Mesothelial cell of epicardium (in vitro differentiated cells): ENCODE measurements at regions not wholly inside any gene's neighbourhood (a gene's known extent, or its start where the extent isn't known, plus 50 kb on each side); places are given as distances from the start of the nearest gene placed in this dataset.

Experiments used
- DNase-seq, 2 experiments: peaks; one replicate each; pipeline ENCODE4 v3.0.0; 2021; ENCODE audit warnings: low spot score in 2 of 2; ENCODE audit not compliant: unreplicated experiment in 2 of 2
- H3K27ac Mint-ChIP-seq: 2 replicates; pipeline ENCODE4 v1.8.0; 2021; ENCODE audit warnings: mixed read lengths
- H3K27me3 Mint-ChIP-seq: 2 replicates; pipeline ENCODE4 v1.8.0; 2021; ENCODE audit warnings: low read depth, mixed read lengths
- H3K36me3 Mint-ChIP-seq: 2 replicates; pipeline ENCODE4 v1.8.0; 2021; ENCODE audit warnings: mixed read lengths
- H3K4me1 Mint-ChIP-seq: 2 replicates; pipeline ENCODE4 v1.8.0; 2021; ENCODE audit warnings: mixed read lengths
- H3K4me3 Mint-ChIP-seq: 2 replicates; pipeline ENCODE4 v1.8.0; 2021; ENCODE audit warnings: mild to moderate bottlenecking, moderate library complexity, mixed read lengths
- H3K9me3 Mint-ChIP-seq: 2 replicates; pipeline ENCODE4 v1.8.0; 2021; ENCODE audit warnings: mixed read lengths
- TF ChIP-seq, protein P1 (sequence below): fragments of 200-600 bp; sonication (generic); IDR thresholded peaks from one replicate; pipeline ENCODE4 v1.5.0; 2021; ENCODE audit warnings: antibody characterized with exemption; ENCODE audit not compliant: unreplicated experiment

GRCh38 chr2:96427917-96428316, 77.2 kb downstream of the NEURL3 start:
- peaks cover 35% of the 10 kb centered on the region for H3K27me3 Mint-ChIP-seq
- H3K9me3 Mint-ChIP-seq = no peaks in the 10 kb centered on the region
- no peak overlapping the region for H3K27ac Mint-ChIP-seq
- H3K4me1 Mint-ChIP-seq = peaks cover 8% of the 10 kb centered on the region
- no peaks in the 10 kb centered on the region for H3K36me3 Mint-ChIP-seq
- TF ChIP-seq, protein P1, sequence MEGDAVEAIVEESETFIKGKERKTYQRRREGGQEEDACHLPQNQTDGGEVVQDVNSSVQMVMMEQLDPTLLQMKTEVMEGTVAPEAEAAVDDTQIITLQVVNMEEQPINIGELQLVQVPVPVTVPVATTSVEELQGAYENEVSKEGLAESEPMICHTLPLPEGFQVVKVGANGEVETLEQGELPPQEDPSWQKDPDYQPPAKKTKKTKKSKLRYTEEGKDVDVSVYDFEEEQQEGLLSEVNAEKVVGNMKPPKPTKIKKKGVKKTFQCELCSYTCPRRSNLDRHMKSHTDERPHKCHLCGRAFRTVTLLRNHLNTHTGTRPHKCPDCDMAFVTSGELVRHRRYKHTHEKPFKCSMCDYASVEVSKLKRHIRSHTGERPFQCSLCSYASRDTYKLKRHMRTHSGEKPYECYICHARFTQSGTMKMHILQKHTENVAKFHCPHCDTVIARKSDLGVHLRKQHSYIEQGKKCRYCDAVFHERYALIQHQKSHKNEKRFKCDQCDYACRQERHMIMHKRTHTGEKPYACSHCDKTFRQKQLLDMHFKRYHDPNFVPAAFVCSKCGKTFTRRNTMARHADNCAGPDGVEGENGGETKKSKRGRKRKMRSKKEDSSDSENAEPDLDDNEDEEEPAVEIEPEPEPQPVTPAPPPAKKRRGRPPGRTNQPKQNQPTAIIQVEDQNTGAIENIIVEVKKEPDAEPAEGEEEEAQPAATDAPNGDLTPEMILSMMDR = no peak
- no peak overlapping the region for H3K4me3 Mint-ChIP-seq
- DNase-seq = no peak

DNA sequence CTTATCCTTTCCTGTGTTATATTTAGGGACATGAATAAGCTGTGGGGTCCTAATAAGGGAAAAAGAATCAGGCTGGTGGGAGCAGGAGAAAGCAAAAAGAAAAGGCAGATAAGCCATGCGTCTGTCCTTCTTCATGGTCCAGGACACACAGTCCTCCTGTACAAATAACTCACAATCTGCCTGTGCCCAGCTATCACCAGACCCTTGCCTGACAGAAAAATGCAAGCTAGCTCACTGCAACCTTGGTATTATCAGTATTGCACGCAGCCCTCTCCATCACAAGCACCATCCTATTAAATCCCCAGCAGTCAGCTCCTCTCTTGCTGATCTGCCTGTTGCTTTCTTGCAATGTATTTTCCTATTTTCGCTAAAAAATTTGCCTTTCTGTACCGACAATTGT, 78.0 kb downstream of the NEURL3 start:
- TF ChIP-seq, protein P1 = no peak
- DNase-seq = no peak
- H3K4me3 Mint-ChIP-seq = no peak overlapping the region
- peaks cover 8% of the 10 kb centered on the region for H3K4me1 Mint-ChIP-seq
- no peaks in the 10 kb centered on the region for H3K36me3 Mint-ChIP-seq
- H3K9me3 Mint-ChIP-seq = no peaks in the 10 kb centered on the region
- H3K27ac Mint-ChIP-seq = no peak overlapping the region
- H3K27me3 Mint-ChIP-seq = peaks cover 38% of the 10 kb centered on the region

- TF ChIP-seq, protein P1 = no peak
- DNase-seq = no peak
- H3K36me3 Mint-ChIP-seq = no peaks in the 10 kb centered on the region
- peaks cover 8% of the 10 kb centered on the region for H3K4me1 Mint-ChIP-seq
- H3K4me3 Mint-ChIP-seq = no peak overlapping the region
- H3K9me3 Mint-ChIP-seq = peaks cover 21% of the 10 kb centered on the region
- peak overlapping the region; percentile 75 for H3K27ac Mint-ChIP-seq
- H3K27me3 Mint-ChIP-seq = peaks cover 51% of the 10 kb centered on the region
Measured at GRCh38 chr2:96423828-96424227, 81.3 kb downstream of the NEURL3 start.
